ENCODE measurements at regions not wholly inside any gene's neighbourhood (a gene's known extent, or its start where the extent isn't known, plus 50 kb on each side); places are given as distances from the start of the nearest gene placed in this dataset.
"Not testable (repeated sequence)": the region's sequence is repeated elsewhere in the genome, so short reads cannot be mapped to it uniquely, and the experiment has no call there.

- DNase-seq (ENCODE audit: low read depth), result no peak
- no peak overlapping the region for H3K4me3 ChIP-seq (ENCODE audit: low read depth, low read length)
- peak; percentile 32 for TF ChIP-seq CTCF (IDR thresholded peaks at IDR 0.05; ENCODE audit: low read depth, low read length, missing control alignments)
Measured at GRCh38 chr4:15162465-15163283, 160.4 kb downstream of the CPEB2 start.

- TF ChIP-seq CTCF (IDR thresholded peaks at IDR 0.05; ENCODE audit: low read depth, low read length, missing control alignments), result no peak
- no peak overlapping the region for H3K4me3 ChIP-seq (ENCODE audit: low read depth, low read length)
- no peak for DNase-seq (ENCODE audit: low read depth)
Measured at GRCh38 chr4:15163284-15163645, 161.0 kb downstream of the CPEB2 start.

DNA sequence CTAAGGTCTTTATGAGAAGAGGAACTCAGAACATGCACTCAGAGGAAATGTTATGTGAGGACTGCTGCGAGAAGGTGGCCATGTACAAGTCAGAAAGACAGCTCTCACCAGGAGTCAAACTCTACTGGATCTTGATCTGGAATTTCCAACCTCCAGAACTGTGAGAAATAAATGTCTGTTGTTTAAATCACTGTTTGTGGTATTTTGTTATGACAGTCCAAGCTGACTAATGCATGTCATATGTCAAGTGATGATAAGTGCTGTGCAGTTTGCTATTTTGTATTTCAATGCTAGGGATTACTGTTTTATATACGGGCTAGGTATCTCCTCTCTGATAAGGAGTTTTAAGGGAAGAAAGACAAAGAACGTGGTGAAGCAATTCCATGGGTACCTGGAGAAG lies 162.3 kb downstream of the CPEB2 start:
- H3K4me3 ChIP-seq (ENCODE audit: low read depth, low read length), result no peak overlapping the region
- DNase-seq (ENCODE audit: low read depth), result no peak
- no peak for TF ChIP-seq CTCF (IDR thresholded peaks at IDR 0.05; ENCODE audit: low read depth, low read length, missing control alignments)

GRCh38 chr4:15167743-15168142 lies 165.5 kb downstream of the CPEB2 start:
- no peak for DNase-seq (ENCODE audit: low read depth)
- no peak overlapping the region for H3K4me3 ChIP-seq (ENCODE audit: low read depth, low read length)
- no peak for TF ChIP-seq CTCF (IDR thresholded peaks at IDR 0.05; ENCODE audit: low read depth, low read length, missing control alignments)

GRCh38 chr4:15168759-15169158 lies 166.5 kb downstream of the CPEB2 start:
- H3K4me3 ChIP-seq (ENCODE audit: low read depth, low read length), result no peak overlapping the region
- TF ChIP-seq CTCF (IDR thresholded peaks at IDR 0.05; ENCODE audit: low read depth, low read length, missing control alignments), result no peak
- no peak for DNase-seq (ENCODE audit: low read depth)

DNA sequence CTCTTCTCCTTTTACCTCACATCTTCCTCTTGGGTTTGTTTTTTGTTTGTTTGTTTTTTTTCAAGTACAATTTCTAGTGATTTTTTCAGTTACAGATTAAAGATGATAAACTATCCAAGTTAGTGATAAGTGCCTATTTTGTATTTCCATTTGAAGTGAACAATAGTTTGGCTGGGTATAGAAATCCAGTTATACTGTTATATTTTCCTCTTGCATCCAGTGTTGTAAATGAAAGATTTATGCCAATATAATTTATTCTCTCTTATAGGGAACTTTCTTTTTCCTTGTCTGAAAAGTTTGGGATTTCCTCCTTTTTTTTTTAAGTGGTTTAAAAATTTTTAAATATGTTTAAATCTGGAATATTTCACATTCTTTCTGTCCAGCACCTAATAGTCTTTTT lies 169.4 kb downstream of the CPEB2 start:
- TF ChIP-seq CTCF (IDR thresholded peaks at IDR 0.05; ENCODE audit: low read depth, low read length, missing control alignments), result no peak
- no peak overlapping the region for H3K4me3 ChIP-seq (ENCODE audit: low read depth, low read length)
- DNase-seq (ENCODE audit: low read depth), result no peak

DNA sequence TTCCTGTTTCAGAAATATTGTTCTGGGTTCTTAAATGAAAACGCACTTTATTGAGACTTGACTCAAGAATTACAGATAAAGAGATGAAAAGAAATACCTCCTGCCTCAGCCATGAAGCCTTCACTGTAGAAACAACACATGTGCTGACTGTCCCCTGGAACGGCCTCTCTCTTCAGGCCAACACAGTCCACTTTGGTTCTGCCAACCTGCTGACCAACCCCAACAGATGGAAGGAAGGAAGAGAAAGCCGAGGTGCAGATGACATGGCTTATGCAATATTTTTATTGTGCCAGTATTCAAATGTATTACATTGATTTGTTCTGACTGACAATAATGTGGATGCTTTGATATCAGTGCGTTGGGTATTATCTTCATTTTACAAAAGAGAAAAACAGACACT lies 171.0 kb downstream of the CPEB2 start:
- DNase-seq (ENCODE audit: low read depth), result no peak
- no peak overlapping the region for H3K4me3 ChIP-seq (ENCODE audit: low read depth, low read length)
- TF ChIP-seq CTCF (IDR thresholded peaks at IDR 0.05; ENCODE audit: low read depth, low read length, missing control alignments), result no peak

DNA sequence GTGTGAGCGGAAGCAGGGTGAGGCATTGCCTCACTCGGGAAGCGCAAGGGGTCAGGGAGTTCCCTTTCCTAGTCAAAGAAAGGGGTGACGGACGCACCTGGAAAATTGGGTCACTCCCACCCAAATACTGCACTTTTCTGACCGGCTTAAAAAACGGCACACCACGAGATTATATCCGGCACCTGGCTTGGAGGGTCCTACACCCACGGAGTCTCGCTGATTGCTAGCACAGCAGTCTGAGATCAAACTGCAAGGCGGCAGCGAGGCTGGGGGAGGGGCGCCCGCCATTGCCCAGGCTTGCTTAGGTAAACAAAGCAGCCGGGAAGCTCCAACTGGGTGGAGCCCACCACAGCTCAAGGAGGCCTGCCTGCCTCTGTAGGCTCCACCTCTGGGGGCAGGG lies 171.9 kb downstream of the CPEB2 start:
- not testable (repeated sequence) for H3K4me3 ChIP-seq (ENCODE audit: low read depth, low read length); DNase-seq (ENCODE audit: low read depth)

DNA sequence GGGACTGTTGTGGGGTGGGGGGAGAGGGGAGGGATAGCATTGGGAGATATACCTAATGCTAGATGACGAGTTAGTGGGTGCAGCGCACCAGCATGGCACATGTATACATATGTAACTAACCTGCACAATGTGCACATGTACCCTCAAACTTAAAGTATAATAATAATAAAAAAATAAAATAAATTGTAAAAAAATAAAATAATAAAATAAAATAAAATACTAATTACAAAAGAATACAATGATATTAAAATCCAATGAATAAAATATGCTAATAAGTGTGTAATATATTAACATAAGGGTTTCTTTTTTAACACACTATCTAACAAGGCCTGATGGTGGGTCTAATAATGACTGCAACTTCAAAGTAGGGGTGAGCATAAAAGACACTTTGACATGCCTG lies 177.6 kb downstream of the CPEB2 start:
- H3K4me3 ChIP-seq (ENCODE audit: low read depth, low read length); DNase-seq (ENCODE audit: low read depth): not testable (repeated sequence)

All from GM12864 (cell line).